ENCODE measurements at regions not wholly inside any gene's neighbourhood (a gene's known extent, or its start where the extent isn't known, plus 50 kb on each side); places are given as distances from the start of the nearest gene placed in this dataset.

DNA sequence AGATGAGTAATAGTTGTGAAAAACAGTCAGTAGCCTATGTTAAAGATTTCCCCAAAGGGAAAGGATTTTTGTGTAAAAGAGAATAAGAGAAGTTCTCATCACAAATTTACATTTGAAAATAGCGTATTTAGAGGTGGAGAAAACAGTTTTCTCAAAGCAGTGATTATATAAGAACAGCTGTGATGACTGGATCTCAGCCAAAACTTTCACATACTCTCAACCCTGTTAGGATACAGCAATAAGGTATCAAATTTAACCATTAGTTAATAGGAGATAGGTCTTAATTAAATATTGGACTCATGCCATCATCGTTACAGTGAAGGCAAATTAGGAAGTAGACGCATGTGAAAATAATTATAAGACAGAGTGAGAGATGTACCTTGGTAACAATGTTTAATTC, 622.7 kb downstream of the PCDH18 start:
- Mint-ChIP-seq H3K4me3 (no peak overlapping the region), H3K27me3 (ENCODE audit: insufficient read depth) (no peaks in the 10 kb centered on the region), H3K36me3 (ENCODE audit: low read depth) (no peaks in the 10 kb centered on the region), H3K9me3 (no peaks in the 10 kb centered on the region), H3K27ac (no peak overlapping the region), H3K4me1 (ENCODE audit: low read depth) (no peaks in the 10 kb centered on the region)
- intact Hi-C loops (cut with micrococcal nuclease) = no loop called here
- DNase-seq (ENCODE audit: low spot score) = no peak

DNA sequence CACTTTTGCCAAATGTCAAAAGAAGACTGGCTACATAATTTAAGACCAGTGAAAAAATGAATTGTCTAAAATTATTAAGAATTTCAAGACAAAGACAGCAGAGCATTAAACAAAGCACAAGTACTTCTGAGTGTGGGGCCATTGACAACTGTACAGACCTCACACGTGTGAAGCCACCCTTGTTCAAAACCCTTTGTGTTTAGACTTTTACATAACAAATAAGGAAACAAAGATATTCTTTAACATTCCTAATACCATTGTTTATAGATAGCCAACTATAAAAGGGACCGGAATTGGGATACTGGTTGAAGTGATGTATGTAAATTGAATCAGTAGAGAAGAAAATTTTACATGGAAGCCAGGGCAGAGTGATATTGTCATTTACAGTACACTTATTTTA, 624.2 kb downstream of the PCDH18 start:
- Mint-ChIP-seq H3K27ac (no peak overlapping the region), H3K9me3 (no peaks in the 10 kb centered on the region), H3K4me1 (ENCODE audit: low read depth) (no peaks in the 10 kb centered on the region), H3K27me3 (ENCODE audit: insufficient read depth) (no peaks in the 10 kb centered on the region), H3K4me3 (no peak overlapping the region), H3K36me3 (ENCODE audit: low read depth) (no peaks in the 10 kb centered on the region)
- no peak for DNase-seq (ENCODE audit: low spot score)
- intact Hi-C loops (cut with micrococcal nuclease) = no loop called here

GRCh38 chr4:136900696-136901095, 631.6 kb downstream of the PCDH18 start:
- Mint-ChIP-seq H3K4me1 (ENCODE audit: low read depth) (no peaks in the 10 kb centered on the region), H3K9me3 (no peaks in the 10 kb centered on the region), H3K36me3 (ENCODE audit: low read depth) (no peaks in the 10 kb centered on the region), H3K4me3 (no peak overlapping the region), H3K27ac (no peak overlapping the region), H3K27me3 (ENCODE audit: insufficient read depth) (no peaks in the 10 kb centered on the region)
- DNase-seq (ENCODE audit: low spot score) = no peak
- intact Hi-C loops (cut with micrococcal nuclease) = no loop called here

DNA sequence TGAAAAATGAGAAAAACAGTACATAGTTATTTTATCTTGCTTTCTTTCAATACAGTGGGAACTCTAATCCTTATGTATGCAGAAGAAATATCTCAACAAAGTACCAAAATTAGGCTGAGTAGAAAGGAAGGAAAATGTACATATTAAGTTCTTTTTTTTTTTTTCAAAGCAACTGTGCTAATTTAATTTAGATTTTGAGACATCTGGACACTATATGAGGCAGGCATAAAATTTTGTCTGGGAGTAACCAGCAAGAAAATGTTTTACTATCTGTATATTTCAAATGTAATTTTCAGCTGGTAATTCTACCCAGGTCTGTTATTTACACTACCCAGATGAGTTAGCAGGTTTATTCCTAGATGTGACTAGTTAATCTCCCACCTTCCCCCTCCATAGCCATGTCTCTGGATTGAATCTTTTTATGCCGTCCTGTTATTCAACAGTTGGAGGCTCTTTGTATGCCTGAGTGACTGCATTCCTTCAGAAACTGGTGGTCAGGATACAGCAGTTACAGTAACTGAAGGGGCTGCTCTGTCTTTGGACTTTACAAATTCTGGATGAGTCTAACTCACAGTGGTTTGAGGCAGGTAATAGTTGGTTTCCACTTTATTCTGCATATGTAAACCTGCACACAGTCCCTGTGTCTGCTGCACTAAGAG, 633.6 kb downstream of the PCDH18 start:
- intact Hi-C loops (cut with micrococcal nuclease) = loop anchor here (5.0 kb wide), 1 partner anchor 1784 kb away; no protein-coding TSS in a partner anchor
- H3K4me3 Mint-ChIP-seq = no peak overlapping the region

GRCh38 chr4:136893573-136893972, 638.7 kb downstream of the PCDH18 start:
- Mint-ChIP-seq H3K27me3 (ENCODE audit: insufficient read depth) (no peaks in the 10 kb centered on the region), H3K4me1 (ENCODE audit: low read depth) (no peaks in the 10 kb centered on the region), H3K27ac (no peak overlapping the region), H3K4me3 (no peak overlapping the region), H3K36me3 (ENCODE audit: low read depth) (no peaks in the 10 kb centered on the region), H3K9me3 (no peaks in the 10 kb centered on the region)
- intact Hi-C loops (cut with micrococcal nuclease) = no loop called here
- DNase-seq (ENCODE audit: low spot score) = no peak

More for the DNA sequence above, 633.6 kb downstream of the PCDH18 start:
- no peaks in the 10 kb centered on the region for H3K4me1 Mint-ChIP-seq (ENCODE audit: low read depth)
- no peaks in the 10 kb centered on the region for H3K27me3 Mint-ChIP-seq (ENCODE audit: insufficient read depth)
- H3K27ac Mint-ChIP-seq = no peak overlapping the region
- DNase-seq (ENCODE audit: low spot score) = no peak
- no peaks in the 10 kb centered on the region for H3K9me3 Mint-ChIP-seq
- no peaks in the 10 kb centered on the region for H3K36me3 Mint-ChIP-seq (ENCODE audit: low read depth)

- no peak for DNase-seq (ENCODE audit: low spot score)
- intact Hi-C loops (cut with micrococcal nuclease) = no loop called here
- Mint-ChIP-seq H3K27ac (no peak overlapping the region), H3K27me3 (ENCODE audit: insufficient read depth) (no peaks in the 10 kb centered on the region), H3K4me1 (ENCODE audit: low read depth) (no peaks in the 10 kb centered on the region), H3K36me3 (ENCODE audit: low read depth) (no peaks in the 10 kb centered on the region), H3K4me3 (no peak overlapping the region), H3K9me3 (no peaks in the 10 kb centered on the region)
Measured at GRCh38 chr4:136881666-136882065, 650.6 kb downstream of the PCDH18 start.

DNA sequence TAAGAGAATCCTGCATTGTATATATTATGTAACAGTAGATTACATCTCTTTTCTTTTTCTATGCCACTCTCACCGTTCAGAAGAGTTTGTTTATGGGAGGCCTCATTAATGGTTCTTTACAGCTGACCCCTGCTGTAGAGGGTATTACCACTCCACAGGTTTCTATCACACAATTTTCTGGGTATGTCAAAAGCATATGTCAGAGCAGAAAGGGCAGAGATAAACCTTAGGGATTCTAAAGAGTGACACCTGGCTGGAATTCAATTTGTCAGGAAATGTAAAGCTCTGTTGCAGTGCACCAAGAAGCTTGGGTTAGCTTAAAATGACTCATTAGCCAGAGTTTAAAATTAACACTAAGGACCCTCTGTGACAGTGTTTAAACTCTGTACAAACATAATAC, 658.7 kb downstream of the PCDH18 start:
- H3K4me1 Mint-ChIP-seq (ENCODE audit: low read depth) = no peaks in the 10 kb centered on the region
- H3K27ac Mint-ChIP-seq = no peak overlapping the region
- no peak overlapping the region for H3K4me3 Mint-ChIP-seq
- no peaks in the 10 kb centered on the region for H3K9me3 Mint-ChIP-seq
- intact Hi-C loops (cut with micrococcal nuclease) = no loop called here
- DNase-seq (ENCODE audit: low spot score) = no peak
- H3K36me3 Mint-ChIP-seq (ENCODE audit: low read depth) = no peaks in the 10 kb centered on the region
- no peaks in the 10 kb centered on the region for H3K27me3 Mint-ChIP-seq (ENCODE audit: insufficient read depth)

DNA sequence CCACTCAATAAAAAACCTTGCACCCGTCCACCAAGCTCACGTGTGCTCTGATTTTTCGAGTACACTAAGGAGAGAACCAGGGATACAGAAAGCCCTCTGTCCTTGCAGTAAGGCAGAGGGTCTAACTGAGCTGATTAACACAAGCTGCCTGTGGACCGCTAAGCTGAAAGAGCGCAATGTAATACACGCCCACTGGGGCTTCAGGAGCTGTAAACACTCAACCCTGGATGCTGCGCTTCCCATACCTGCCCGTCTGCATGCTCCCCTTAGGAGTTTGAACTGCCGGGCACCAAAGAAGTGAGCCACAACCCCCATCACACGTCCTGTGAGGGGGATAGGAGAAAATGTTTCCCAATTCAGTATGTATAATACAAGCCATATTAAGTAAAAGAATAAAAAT, 664.8 kb downstream of the PCDH18 start:
- Mint-ChIP-seq H3K4me1 (ENCODE audit: low read depth) (no peaks in the 10 kb centered on the region), H3K4me3 (no peak overlapping the region), H3K27ac (no peak overlapping the region), H3K9me3 (no peaks in the 10 kb centered on the region), H3K27me3 (ENCODE audit: insufficient read depth) (no peaks in the 10 kb centered on the region), H3K36me3 (ENCODE audit: low read depth) (no peaks in the 10 kb centered on the region)
- intact Hi-C loops (cut with micrococcal nuclease) = no loop called here
- DNase-seq (ENCODE audit: low spot score) = no peak

DNA sequence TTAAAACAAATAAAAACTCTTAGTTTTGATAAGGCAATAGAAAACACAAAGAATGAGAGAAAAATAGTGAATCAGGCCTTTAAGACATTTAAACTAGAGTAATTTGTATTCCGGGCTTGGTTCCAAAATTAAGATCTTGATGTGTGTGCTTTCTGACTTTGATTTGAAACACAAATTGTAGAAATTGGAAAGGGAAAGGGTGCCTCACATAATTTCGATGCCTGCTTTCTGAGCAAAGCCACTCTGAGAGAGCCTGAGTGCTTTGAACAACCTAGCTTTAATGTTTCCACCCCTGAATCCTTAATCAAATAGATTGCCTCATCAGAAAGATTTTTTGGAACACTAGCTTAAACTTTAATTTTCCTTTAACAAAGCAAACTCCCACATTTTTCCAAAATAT, 666.8 kb downstream of the PCDH18 start:
- no peak overlapping the region for H3K4me3 Mint-ChIP-seq

GRCh38 chr4:136864604-136865185, 667.6 kb downstream of the PCDH18 start:
- no peak overlapping the region for H3K27ac Mint-ChIP-seq
- no peak for DNase-seq (ENCODE audit: low spot score)
- H3K27me3 Mint-ChIP-seq (ENCODE audit: insufficient read depth) = no peaks in the 10 kb centered on the region
- no peaks in the 10 kb centered on the region for H3K9me3 Mint-ChIP-seq
- no peak overlapping the region for H3K4me3 Mint-ChIP-seq
- H3K36me3 Mint-ChIP-seq (ENCODE audit: low read depth) = no peaks in the 10 kb centered on the region
- H3K4me1 Mint-ChIP-seq (ENCODE audit: low read depth) = no peaks in the 10 kb centered on the region
- intact Hi-C loops (cut with micrococcal nuclease) = no loop called here

More for the DNA sequence above, 666.8 kb downstream of the PCDH18 start:
- no peaks in the 10 kb centered on the region for H3K36me3 Mint-ChIP-seq (ENCODE audit: low read depth)
- H3K27ac Mint-ChIP-seq = no peak overlapping the region
- no peaks in the 10 kb centered on the region for H3K27me3 Mint-ChIP-seq (ENCODE audit: insufficient read depth)
- intact Hi-C loops (cut with micrococcal nuclease) = no loop called here
- H3K9me3 Mint-ChIP-seq = no peaks in the 10 kb centered on the region
- no peak for DNase-seq (ENCODE audit: low spot score)
- H3K4me1 Mint-ChIP-seq (ENCODE audit: low read depth) = no peaks in the 10 kb centered on the region

DNA sequence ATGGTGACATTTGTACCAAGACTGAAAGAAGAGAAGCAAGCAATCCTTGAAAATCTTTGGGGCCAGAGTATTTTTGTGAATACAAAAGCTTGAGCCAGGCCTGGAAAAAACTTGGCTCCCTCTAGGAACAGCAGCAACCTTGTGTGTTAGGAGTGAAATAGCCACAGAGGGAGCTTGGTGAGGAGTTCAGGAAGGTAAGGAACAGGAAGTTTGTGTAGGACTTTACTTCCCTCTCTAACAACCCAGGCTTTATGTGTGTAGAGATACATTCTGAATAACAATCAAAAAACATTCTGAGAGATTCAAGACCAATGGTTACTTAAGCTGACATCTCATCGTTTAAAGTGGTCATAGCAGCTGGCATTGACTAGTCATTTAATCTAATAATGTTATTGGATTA, 668.5 kb downstream of the PCDH18 start:
- Mint-ChIP-seq H3K4me1 (ENCODE audit: low read depth) (no peaks in the 10 kb centered on the region), H3K4me3 (no peak overlapping the region), H3K9me3 (no peaks in the 10 kb centered on the region), H3K36me3 (ENCODE audit: low read depth) (no peaks in the 10 kb centered on the region), H3K27me3 (ENCODE audit: insufficient read depth) (no peaks in the 10 kb centered on the region), H3K27ac (no peak overlapping the region)
- intact Hi-C loops (cut with micrococcal nuclease) = no loop called here
- no peak for DNase-seq (ENCODE audit: low spot score)

DNA sequence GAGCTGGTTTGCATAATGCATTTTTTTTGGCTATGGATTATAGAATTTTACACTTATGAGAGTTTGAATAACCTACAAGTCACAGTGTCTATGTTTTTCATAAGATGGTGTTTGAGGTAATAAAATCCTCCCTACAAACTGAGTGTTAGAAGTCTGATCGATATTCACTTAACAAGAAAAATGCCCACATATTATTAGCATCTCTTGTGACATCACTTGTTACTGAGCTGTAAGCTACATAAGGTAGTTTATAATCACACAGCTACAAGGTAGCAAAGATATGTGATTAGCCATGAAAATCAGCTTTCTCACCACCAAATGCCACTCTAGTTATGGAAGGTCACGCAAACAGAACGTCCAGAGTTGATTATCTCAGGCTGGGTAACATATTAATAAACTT, 669.6 kb downstream of the PCDH18 start:
- intact Hi-C loops (cut with micrococcal nuclease) = no loop called here
- Mint-ChIP-seq H3K27ac (no peak overlapping the region), H3K9me3 (no peaks in the 10 kb centered on the region), H3K36me3 (ENCODE audit: low read depth) (no peaks in the 10 kb centered on the region), H3K27me3 (ENCODE audit: insufficient read depth) (no peaks in the 10 kb centered on the region), H3K4me1 (ENCODE audit: low read depth) (no peaks in the 10 kb centered on the region), H3K4me3 (no peak overlapping the region)
- no peak for DNase-seq (ENCODE audit: low spot score)

GRCh38 chr4:136861091-136861490, 671.2 kb downstream of the PCDH18 start:
- DNase-seq (ENCODE audit: low spot score) = no peak
- no peaks in the 10 kb centered on the region for H3K27me3 Mint-ChIP-seq (ENCODE audit: insufficient read depth)
- intact Hi-C loops (cut with micrococcal nuclease) = no loop called here
- no peak overlapping the region for H3K4me3 Mint-ChIP-seq
- no peak overlapping the region for H3K27ac Mint-ChIP-seq
- H3K9me3 Mint-ChIP-seq = no peaks in the 10 kb centered on the region
- H3K36me3 Mint-ChIP-seq (ENCODE audit: low read depth) = no peaks in the 10 kb centered on the region
- no peaks in the 10 kb centered on the region for H3K4me1 Mint-ChIP-seq (ENCODE audit: low read depth)

DNA sequence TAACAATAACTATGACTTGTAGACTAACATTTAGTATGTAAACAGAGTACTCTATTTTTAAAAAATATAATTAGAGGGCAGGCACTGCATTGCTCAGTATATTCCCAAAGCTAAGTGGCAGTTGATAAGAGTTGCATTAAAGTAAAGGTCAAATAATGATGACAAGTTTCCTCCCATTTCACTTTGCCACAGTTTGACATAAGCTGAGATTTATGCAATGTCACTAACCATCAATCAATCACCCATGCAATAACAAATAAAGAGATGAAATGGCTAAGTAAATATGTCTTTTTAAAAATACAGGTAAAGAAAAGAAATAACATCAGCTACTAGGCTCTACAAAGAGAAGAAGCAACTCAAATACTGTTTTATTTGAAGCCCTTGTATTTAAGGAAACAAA, 673.4 kb downstream of the PCDH18 start:
- Mint-ChIP-seq H3K9me3 (no peaks in the 10 kb centered on the region), H3K27me3 (ENCODE audit: insufficient read depth) (peaks cover 2% of the 10 kb centered on the region), H3K36me3 (ENCODE audit: low read depth) (no peaks in the 10 kb centered on the region), H3K4me3 (no peak overlapping the region), H3K4me1 (ENCODE audit: low read depth) (no peaks in the 10 kb centered on the region), H3K27ac (no peak overlapping the region)
- no peak for DNase-seq (ENCODE audit: low spot score)
- intact Hi-C loops (cut with micrococcal nuclease) = no loop called here

Measured in activated T-helper 1 cell treated with anti-CD3 and anti-CD28 coated beads, Interleukin-12 subunit alpha, Interleukin-12 subunit beta, Interleukin-2, Interleukin-4 antibody, amounts not matched to agents 30 ng/mL and 10 ng/mL and 1 ng/mL, durations not matched to agents 14 hours and 24 hours and 36 hours (primary cell).